WTC11 (cell line): ENCODE measurements at regions not wholly inside any gene's neighbourhood (a gene's known extent, or its start where the extent isn't known, plus 50 kb on each side); places are given as distances from the start of the nearest gene placed in this dataset.
A peak's percentile ranks its signal among the peaks of the same experiment; 100 is the strongest.

Experiments
- ATAC-seq: fragments of 200-7000 bp; cut with Tn5 transposase; 2 replicates; pipeline ENCODE4 v1.10.0; 2021; ENCODE audit warnings: mild to moderate bottlenecking, moderate library complexity
- CTCF ChIA-PET: fragments of 300-600 bp; sonication (Branson Sonifier 250); formaldehyde crosslinking; loops from one replicate; lab custom pipeline; 2021; ENCODE audit warnings: antibody characterized with exemption; lab: Charles Lee
- POLR2A ChIA-PET: fragments of 350-600 bp; sonication (Branson Sonifier 250); formaldehyde crosslinking; loops from one replicate; lab custom pipeline; 2021; ENCODE audit warnings: antibody characterized with exemption; lab: Charles Lee
- DNase-seq: peaks from one replicate; pipeline ENCODE4 v3.0.0; 2021; ENCODE audit warnings: low spot score
- H3K27ac Mint-ChIP-seq: 2 replicates; pipeline ENCODE4 v1.8.0; 2021; ENCODE audit warnings: mixed read lengths
- H3K27me3 Mint-ChIP-seq: 2 replicates; pipeline ENCODE4 v1.8.0; 2021; ENCODE audit warnings: low read depth, mild to moderate bottlenecking, moderate library complexity, mixed read lengths
- H3K36me3 Mint-ChIP-seq: 2 replicates; pipeline ENCODE4 v1.8.0; 2021; ENCODE audit warnings: mixed read lengths
- H3K4me1 Mint-ChIP-seq: 2 replicates; pipeline ENCODE4 v1.8.0; 2022; ENCODE audit warnings: mixed read lengths
- H3K4me3 Mint-ChIP-seq: 2 replicates; pipeline ENCODE4 v1.8.0; 2021; ENCODE audit warnings: mild to moderate bottlenecking, moderate library complexity, mixed read lengths
- H3K9me3 Mint-ChIP-seq: 2 replicates; pipeline ENCODE4 v1.8.0; 2021; ENCODE audit warnings: mixed read lengths
- AFF4 ChIP-seq: sonication (generic); formaldehyde crosslinking; IDR thresholded peaks from 2 replicates; pipeline ENCODE4 v1.8.1; 2023; ENCODE audit warnings: mild to moderate bottlenecking, missing genetic modification reagents, borderline replicate concordance
- ESRRA ChIP-seq: sonication (generic); formaldehyde crosslinking; IDR thresholded peaks from 2 replicates; pipeline ENCODE4 v1.8.1; 2022; ENCODE audit warnings: mild to moderate bottlenecking, missing genetic modification reagents, borderline replicate concordance
- FOXK1 ChIP-seq: sonication (generic); formaldehyde crosslinking; IDR thresholded peaks from 2 replicates; pipeline ENCODE4 v1.8.0; 2022; ENCODE audit warnings: mild to moderate bottlenecking, moderate library complexity, missing genetic modification reagents
- GABPB1 ChIP-seq: sonication (generic); formaldehyde crosslinking; IDR thresholded peaks from 2 replicates; pipeline ENCODE4 v1.8.1; 2023; ENCODE audit warnings: mild to moderate bottlenecking, missing genetic modification reagents
- JAZF1 ChIP-seq: fragments of 250-450 bp; sonication (Bioruptor Pico); IDR thresholded peaks from 2 replicates; pipeline ENCODE4 v1.9.0; 2021; ENCODE audit warnings: moderate library complexity, mild to moderate bottlenecking, inconsistent platforms
- MXD4 ChIP-seq: fragments of 250-450 bp; sonication (Bioruptor Pico); IDR thresholded peaks from 2 replicates; pipeline ENCODE4 v1.8.0; 2021; ENCODE audit warnings: mild to moderate bottlenecking, moderate library complexity, borderline replicate concordance
- NFE2L1 ChIP-seq: sonication (generic); formaldehyde crosslinking; IDR thresholded peaks from 2 replicates; pipeline ENCODE4 v1.8.1; 2023; ENCODE audit warnings: missing genetic modification reagents
- NR3C1 ChIP-seq: sonication (generic); formaldehyde crosslinking; conservative IDR thresholded peaks from 2 replicates; pipeline ENCODE4 v1.8.1; 2023; ENCODE audit warnings: low read depth, mild to moderate bottlenecking, missing genetic modification reagents
- RELA ChIP-seq: sonication (generic); formaldehyde crosslinking; IDR thresholded peaks from 2 replicates; pipeline ENCODE4 v1.8.1; 2022; ENCODE audit warnings: missing genetic modification reagents, mild to moderate bottlenecking, borderline replicate concordance
- TEAD4 ChIP-seq: sonication (generic); formaldehyde crosslinking; IDR thresholded peaks from 2 replicates; pipeline ENCODE4 v1.8.0; 2022; ENCODE audit warnings: mild to moderate bottlenecking, missing genetic modification reagents
- ZNF416 ChIP-seq: fragments of 250-450 bp; sonication (Bioruptor Pico); IDR thresholded peaks from 2 replicates; pipeline ENCODE4 v1.9.0; 2021; ENCODE audit warnings: mild to moderate bottlenecking, inconsistent platforms
- ZNF532 ChIP-seq: fragments of 250-450 bp; sonication (Bioruptor Pico); IDR thresholded peaks from 2 replicates; pipeline ENCODE4 v1.9.0; 2021; ENCODE audit warnings: mild to moderate bottlenecking, borderline replicate concordance
- ZSCAN18 ChIP-seq: fragments of 250-450 bp; sonication (Bioruptor Pico); IDR thresholded peaks from 2 replicates; pipeline ENCODE4 v2.1.2; 2022; ENCODE audit warnings: mild to moderate bottlenecking, moderate library complexity
- TF ChIP-seq, protein P1 (sequence below): sonication (generic); formaldehyde crosslinking; IDR thresholded peaks from 2 replicates; pipeline ENCODE4 v1.8.0; 2022; ENCODE audit warnings: missing genetic modification reagents
- TF ChIP-seq, protein P2 (sequence below): sonication (generic); formaldehyde crosslinking; IDR thresholded peaks from 2 replicates; pipeline ENCODE4 v1.8.0; 2022; ENCODE audit warnings: mild to moderate bottlenecking, missing genetic modification reagents
- TF ChIP-seq, protein P3 (sequence below): sonication (generic); formaldehyde crosslinking; IDR thresholded peaks from 2 replicates; pipeline ENCODE4 v1.8.1; 2023; ENCODE audit warnings: mild to moderate bottlenecking, missing genetic modification reagents, moderate library complexity
- TF ChIP-seq, protein P4 (sequence below): sonication (generic); formaldehyde crosslinking; IDR thresholded peaks from 2 replicates; pipeline ENCODE4 v1.8.0; 2022; ENCODE audit warnings: mild to moderate bottlenecking, missing genetic modification reagents

DNA sequence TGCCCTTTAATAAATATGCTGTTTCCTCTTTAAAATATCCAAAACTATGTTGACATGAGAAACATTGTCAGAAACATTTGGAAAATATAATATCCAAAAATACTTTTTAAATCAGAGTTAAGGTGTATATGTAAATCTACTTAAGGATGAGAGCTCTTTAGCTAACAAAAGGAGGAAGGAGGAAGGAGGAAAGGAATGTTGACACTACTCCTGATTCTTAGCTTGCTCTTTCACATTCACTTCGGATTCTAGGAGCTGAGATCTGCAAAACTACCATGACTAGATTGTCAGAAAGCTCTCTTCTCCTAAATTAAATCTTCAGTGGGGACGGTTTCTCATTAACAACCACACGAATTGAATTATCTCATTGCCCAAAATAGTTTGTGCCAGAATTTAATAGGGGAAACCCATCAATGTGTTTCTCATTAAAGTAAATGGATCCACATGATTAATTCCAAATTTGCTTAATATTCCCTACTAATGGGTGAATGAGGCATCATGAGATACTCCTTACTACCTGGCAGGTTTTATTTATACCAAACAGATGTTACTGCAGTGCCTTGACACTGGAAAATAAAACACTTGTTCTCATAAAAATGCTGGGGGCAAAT lies 509.1 kb downstream of the MBD2 start:
- Mint-ChIP-seq H3K27me3 (no peaks in the 10 kb centered on the region), H3K4me3 (no peak overlapping the region), H3K4me1 (peaks cover 26% of the 10 kb centered on the region), H3K36me3 (no peaks in the 10 kb centered on the region; the same call in 1 of the 2 replicates), H3K27ac (0 out of 2 replicates have a peak overlapping the region, but pooled peaks have one; percentile 24)
- ChIA-PET CTCF (interaction anchor here (1.2 kb wide), 1 partner anchor 16 kb away, joined by 5 read pairs; no protein-coding TSS in a partner anchor), POLR2A (no interaction called here)
- ATAC-seq (peak; percentile 78), DNase-seq (no peak)
- TF ChIP-seq, protein P1, sequence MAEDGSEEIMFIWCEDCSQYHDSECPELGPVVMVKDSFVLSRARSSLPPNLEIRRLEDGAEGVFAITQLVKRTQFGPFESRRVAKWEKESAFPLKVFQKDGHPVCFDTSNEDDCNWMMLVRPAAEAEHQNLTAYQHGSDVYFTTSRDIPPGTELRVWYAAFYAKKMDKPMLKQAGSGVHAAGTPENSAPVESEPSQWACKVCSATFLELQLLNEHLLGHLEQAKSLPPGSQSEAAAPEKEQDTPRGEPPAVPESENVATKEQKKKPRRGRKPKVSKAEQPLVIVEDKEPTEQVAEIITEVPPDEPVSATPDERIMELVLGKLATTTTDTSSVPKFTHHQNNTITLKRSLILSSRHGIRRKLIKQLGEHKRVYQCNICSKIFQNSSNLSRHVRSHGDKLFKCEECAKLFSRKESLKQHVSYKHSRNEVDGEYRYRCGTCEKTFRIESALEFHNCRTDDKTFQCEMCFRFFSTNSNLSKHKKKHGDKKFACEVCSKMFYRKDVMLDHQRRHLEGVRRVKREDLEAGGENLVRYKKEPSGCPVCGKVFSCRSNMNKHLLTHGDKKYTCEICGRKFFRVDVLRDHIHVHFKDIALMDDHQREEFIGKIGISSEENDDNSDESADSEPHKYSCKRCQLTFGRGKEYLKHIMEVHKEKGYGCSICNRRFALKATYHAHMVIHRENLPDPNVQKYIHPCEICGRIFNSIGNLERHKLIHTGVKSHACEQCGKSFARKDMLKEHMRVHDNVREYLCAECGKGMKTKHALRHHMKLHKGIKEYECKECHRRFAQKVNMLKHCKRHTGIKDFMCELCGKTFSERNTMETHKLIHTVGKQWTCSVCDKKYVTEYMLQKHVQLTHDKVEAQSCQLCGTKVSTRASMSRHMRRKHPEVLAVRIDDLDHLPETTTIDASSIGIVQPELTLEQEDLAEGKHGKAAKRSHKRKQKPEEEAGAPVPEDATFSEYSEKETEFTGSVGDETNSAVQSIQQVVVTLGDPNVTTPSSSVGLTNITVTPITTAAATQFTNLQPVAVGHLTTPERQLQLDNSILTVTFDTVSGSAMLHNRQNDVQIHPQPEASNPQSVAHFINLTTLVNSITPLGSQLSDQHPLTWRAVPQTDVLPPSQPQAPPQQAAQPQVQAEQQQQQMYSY = no peak
- no peak for TF ChIP-seq NFE2L1 (CRISPR knock-in tag)
- no peak for TF ChIP-seq ZSCAN18 (CRISPR knock-in tag)
- no peak for TF ChIP-seq AFF4 (CRISPR knock-in tag)
- no peak for TF ChIP-seq ZNF416 (CRISPR knock-in tag)
- no peak for TF ChIP-seq GABPB1 (CRISPR knock-in tag)
- TF ChIP-seq MXD4 (CRISPR knock-in tag) = no peak
- TF ChIP-seq, protein P2, sequence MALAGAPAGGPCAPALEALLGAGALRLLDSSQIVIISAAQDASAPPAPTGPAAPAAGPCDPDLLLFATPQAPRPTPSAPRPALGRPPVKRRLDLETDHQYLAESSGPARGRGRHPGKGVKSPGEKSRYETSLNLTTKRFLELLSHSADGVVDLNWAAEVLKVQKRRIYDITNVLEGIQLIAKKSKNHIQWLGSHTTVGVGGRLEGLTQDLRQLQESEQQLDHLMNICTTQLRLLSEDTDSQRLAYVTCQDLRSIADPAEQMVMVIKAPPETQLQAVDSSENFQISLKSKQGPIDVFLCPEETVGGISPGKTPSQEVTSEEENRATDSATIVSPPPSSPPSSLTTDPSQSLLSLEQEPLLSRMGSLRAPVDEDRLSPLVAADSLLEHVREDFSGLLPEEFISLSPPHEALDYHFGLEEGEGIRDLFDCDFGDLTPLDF (CRISPR knock-in tag) = no peak
- TF ChIP-seq, all 79 proteins: peak for 0
- peaks cover 4% of the 10 kb centered on the region; the same call in 1 of the 2 replicates for H3K9me3 Mint-ChIP-seq

GRCh38 chr18:53710080-53710479 lies 514.4 kb downstream of the MBD2 start:
- ChIA-PET CTCF (no interaction called here), POLR2A (no interaction called here)
- H3K9me3 Mint-ChIP-seq = peaks cover 20% of the 10 kb centered on the region
- DNase-seq (no peak), ATAC-seq (no peak)
- no peaks in the 10 kb centered on the region for H3K27me3 Mint-ChIP-seq
- H3K4me1 Mint-ChIP-seq = peaks cover 14% of the 10 kb centered on the region
- H3K27ac Mint-ChIP-seq = no peak overlapping the region
- H3K36me3 Mint-ChIP-seq = no peaks in the 10 kb centered on the region; the same call in none of the 2 replicates
- no peak overlapping the region for H3K4me3 Mint-ChIP-seq
- TF ChIP-seq RELA (CRISPR knock-in tag) (no peak), MXD4 (CRISPR knock-in tag) (no peak), GABPB1 (CRISPR knock-in tag) (no peak), TEAD4 (CRISPR knock-in tag) (no peak), NR3C1 (CRISPR knock-in tag) (no peak), JAZF1 (CRISPR knock-in tag) (no peak), FOXK1 (CRISPR knock-in tag) (no peak), ESRRA (no peak), ZNF532 (CRISPR knock-in tag) (no peak)
- TF ChIP-seq, protein P3, sequence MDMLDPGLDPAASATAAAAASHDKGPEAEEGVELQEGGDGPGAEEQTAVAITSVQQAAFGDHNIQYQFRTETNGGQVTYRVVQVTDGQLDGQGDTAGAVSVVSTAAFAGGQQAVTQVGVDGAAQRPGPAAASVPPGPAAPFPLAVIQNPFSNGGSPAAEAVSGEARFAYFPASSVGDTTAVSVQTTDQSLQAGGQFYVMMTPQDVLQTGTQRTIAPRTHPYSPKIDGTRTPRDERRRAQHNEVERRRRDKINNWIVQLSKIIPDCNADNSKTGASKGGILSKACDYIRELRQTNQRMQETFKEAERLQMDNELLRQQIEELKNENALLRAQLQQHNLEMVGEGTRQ (CRISPR knock-in tag) = no peak
- TF ChIP-seq, protein P4, sequence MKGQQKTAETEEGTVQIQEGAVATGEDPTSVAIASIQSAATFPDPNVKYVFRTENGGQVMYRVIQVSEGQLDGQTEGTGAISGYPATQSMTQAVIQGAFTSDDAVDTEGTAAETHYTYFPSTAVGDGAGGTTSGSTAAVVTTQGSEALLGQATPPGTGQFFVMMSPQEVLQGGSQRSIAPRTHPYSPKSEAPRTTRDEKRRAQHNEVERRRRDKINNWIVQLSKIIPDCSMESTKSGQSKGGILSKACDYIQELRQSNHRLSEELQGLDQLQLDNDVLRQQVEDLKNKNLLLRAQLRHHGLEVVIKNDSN (CRISPR knock-in tag) = no peak
